ENCODE measurements at regions not wholly inside any gene's neighbourhood (a gene's known extent, or its start where the extent isn't known, plus 50 kb on each side); places are given as distances from the start of the nearest gene placed in this dataset.

DNA sequence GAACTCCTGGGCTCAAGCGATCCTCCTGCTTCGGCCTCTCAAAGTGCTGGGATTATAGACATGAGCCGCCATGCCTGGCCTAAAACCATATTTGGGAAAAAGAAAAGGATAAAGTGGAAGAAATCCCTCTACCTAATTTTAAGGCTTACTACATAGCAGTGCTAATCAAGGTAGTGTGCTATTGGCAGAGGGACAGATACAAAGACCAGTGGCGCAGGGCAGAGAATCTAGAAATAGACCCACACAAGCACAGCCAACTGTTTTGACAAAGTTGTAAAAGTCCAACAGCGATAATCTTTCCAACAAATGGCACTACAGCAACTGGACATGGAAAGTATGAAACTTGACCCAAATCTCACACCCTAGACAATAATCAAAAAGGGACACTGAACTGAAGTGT, 138.4 kb downstream of the TFCP2L1 start:
- no peaks in the 10 kb centered on the region for H3K27me3 ChIP-seq (ENCODE audit: insufficient read depth, low read depth)
- no peaks in the 10 kb centered on the region for H4K20me1 ChIP-seq (ENCODE audit: insufficient read depth)
- H3K4me2 ChIP-seq = no peak overlapping the region
- H3K4me3 ChIP-seq = no peak overlapping the region
- no peak overlapping the region for H2AFZ ChIP-seq
- CTCF ChIA-PET = no interaction called here
- no peak overlapping the region for H3K27ac ChIP-seq
- H3K9me3 ChIP-seq (ENCODE audit: insufficient read depth, low read depth) = peaks cover 3% of the 10 kb centered on the region; the same call in 1 of the 2 replicates
- no peaks in the 10 kb centered on the region for H3K9me2 ChIP-seq (ENCODE audit: insufficient read depth)
- H3K4me1 ChIP-seq (replicated peaks; ENCODE audit: insufficient read depth) = peaks cover 17% of the 10 kb centered on the region
- no peaks in the 10 kb centered on the region for H3K36me3 ChIP-seq (ENCODE audit: low read depth)
- TF ChIP-seq EZH2 (IDR thresholded peaks at IDR 0.05; ENCODE audit: low read depth) = no peak
- TF ChIP-seq, protein P1, sequence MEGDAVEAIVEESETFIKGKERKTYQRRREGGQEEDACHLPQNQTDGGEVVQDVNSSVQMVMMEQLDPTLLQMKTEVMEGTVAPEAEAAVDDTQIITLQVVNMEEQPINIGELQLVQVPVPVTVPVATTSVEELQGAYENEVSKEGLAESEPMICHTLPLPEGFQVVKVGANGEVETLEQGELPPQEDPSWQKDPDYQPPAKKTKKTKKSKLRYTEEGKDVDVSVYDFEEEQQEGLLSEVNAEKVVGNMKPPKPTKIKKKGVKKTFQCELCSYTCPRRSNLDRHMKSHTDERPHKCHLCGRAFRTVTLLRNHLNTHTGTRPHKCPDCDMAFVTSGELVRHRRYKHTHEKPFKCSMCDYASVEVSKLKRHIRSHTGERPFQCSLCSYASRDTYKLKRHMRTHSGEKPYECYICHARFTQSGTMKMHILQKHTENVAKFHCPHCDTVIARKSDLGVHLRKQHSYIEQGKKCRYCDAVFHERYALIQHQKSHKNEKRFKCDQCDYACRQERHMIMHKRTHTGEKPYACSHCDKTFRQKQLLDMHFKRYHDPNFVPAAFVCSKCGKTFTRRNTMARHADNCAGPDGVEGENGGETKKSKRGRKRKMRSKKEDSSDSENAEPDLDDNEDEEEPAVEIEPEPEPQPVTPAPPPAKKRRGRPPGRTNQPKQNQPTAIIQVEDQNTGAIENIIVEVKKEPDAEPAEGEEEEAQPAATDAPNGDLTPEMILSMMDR (conservative IDR thresholded peaks at IDR 0.05) = no peak
- no peaks in the 10 kb centered on the region for H3K79me2 ChIP-seq (ENCODE audit: low read depth)
- POLR2A ChIA-PET (ENCODE audit: unreplicated experiment) = no interaction called here
- BruUV-seq (replicated peaks) = no TSS peak
- DNase-seq = no peak
- intact Hi-C loops (cut with micrococcal nuclease; ENCODE audit: unreplicated experiment) = no loop called here
- peaks cover 7% of the 10 kb centered on the region; the same call in 1 of the 2 replicates for H3F3A ChIP-seq (ENCODE audit: insufficient read depth, low read depth)

DNA sequence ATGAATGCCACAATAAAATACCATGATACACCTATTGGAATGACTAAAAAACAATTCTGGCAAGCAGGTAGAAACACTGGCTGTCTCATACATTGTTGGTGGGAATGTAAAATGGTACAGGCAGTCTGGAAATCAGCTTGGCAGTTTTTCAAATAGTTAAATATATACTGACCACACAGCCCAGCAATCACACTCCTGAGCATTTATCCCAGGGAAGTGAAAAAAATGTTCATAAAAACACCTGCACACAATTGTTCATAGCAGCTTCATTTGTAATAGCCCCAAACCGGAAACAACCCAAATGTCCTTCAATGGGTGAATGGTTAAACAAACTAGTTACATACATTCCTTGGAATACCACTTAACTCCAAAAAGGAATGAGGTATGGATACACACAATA, 137.2 kb downstream of the TFCP2L1 start:
- peaks cover 3% of the 10 kb centered on the region; the same call in 1 of the 2 replicates for H3K9me3 ChIP-seq (ENCODE audit: insufficient read depth, low read depth)
- no peaks in the 10 kb centered on the region for H3K9me2 ChIP-seq (ENCODE audit: insufficient read depth)
- CTCF ChIA-PET = interaction anchor here (0.9 kb wide), 1 partner anchor 19 kb away, joined by 5 read pairs; no protein-coding TSS in a partner anchor
- H3F3A ChIP-seq (ENCODE audit: insufficient read depth, low read depth) = peaks cover 14% of the 10 kb centered on the region; the same call in 1 of the 2 replicates
- no peak overlapping the region for H3K27ac ChIP-seq
- no peak for TF ChIP-seq EZH2 (IDR thresholded peaks at IDR 0.05; ENCODE audit: low read depth)
- TF ChIP-seq, protein P1 (conservative IDR thresholded peaks at IDR 0.05) = no peak
- no peak overlapping the region for H3K4me3 ChIP-seq
- no TSS peak for BruUV-seq (replicated peaks)
- no peaks in the 10 kb centered on the region for H3K36me3 ChIP-seq (ENCODE audit: low read depth)
- peak; percentile 29 to 81 for DNase-seq
- H2AFZ ChIP-seq = no peak overlapping the region
- no peaks in the 10 kb centered on the region for H4K20me1 ChIP-seq (ENCODE audit: insufficient read depth)
- H3K79me2 ChIP-seq (ENCODE audit: low read depth) = no peaks in the 10 kb centered on the region
- POLR2A ChIA-PET (ENCODE audit: unreplicated experiment) = interaction anchor here (0.6 to 0.7 kb wide), 2 partner anchors 24 kb away, joined by 3 to 5 read pairs; no protein-coding TSS in a partner anchor
- intact Hi-C loops (cut with micrococcal nuclease; ENCODE audit: unreplicated experiment) = no loop called here
- H3K4me1 ChIP-seq (replicated peaks; ENCODE audit: insufficient read depth) = peaks cover 29% of the 10 kb centered on the region
- H3K4me2 ChIP-seq = no peak overlapping the region
- H3K27me3 ChIP-seq (ENCODE audit: insufficient read depth, low read depth) = no peaks in the 10 kb centered on the region

DNA sequence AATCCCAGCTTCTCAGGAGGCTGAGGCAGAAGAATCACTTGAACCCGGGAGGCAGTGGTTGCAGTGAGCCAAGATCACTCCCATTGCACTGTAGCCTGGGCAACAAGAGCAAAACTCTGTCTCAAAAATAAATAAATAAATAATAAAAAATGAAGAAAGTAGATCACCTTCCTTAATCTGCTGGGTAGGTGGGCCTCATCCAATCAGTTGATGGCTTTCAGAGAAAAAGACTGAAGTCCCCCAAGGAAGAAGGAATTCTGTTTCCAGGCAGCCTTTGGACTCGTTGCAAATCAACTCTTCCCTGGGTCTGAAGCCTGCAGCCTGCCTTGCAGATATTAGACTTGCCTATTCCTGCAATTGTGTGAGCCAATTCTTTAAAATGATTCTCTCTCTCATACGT, 136.5 kb downstream of the TFCP2L1 start:
- ChIA-PET POLR2A (ENCODE audit: unreplicated experiment) (no interaction called here), CTCF (no interaction called here)
- Histone ChIP-seq H3K27me3 (ENCODE audit: insufficient read depth, low read depth) (no peaks in the 10 kb centered on the region), H3K27ac (no peak overlapping the region), H3K9me2 (ENCODE audit: insufficient read depth) (no peaks in the 10 kb centered on the region), H4K20me1 (ENCODE audit: insufficient read depth) (no peaks in the 10 kb centered on the region), H3K4me1 (replicated peaks; ENCODE audit: insufficient read depth) (peaks cover 29% of the 10 kb centered on the region), H3K4me2 (no peak overlapping the region), H2AFZ (no peak overlapping the region), H3K79me2 (ENCODE audit: low read depth) (no peaks in the 10 kb centered on the region), H3K4me3 (no peak overlapping the region), H3F3A (ENCODE audit: insufficient read depth, low read depth) (peaks cover 14% of the 10 kb centered on the region; the same call in 1 of the 2 replicates), H3K9me3 (ENCODE audit: insufficient read depth, low read depth) (peaks cover 3% of the 10 kb centered on the region; the same call in 1 of the 2 replicates), H3K36me3 (ENCODE audit: low read depth) (no peaks in the 10 kb centered on the region)
- no peak for DNase-seq
- TF ChIP-seq, protein P1 (conservative IDR thresholded peaks at IDR 0.05) = no peak
- no peak for TF ChIP-seq EZH2 (IDR thresholded peaks at IDR 0.05; ENCODE audit: low read depth)
- no TSS peak for BruUV-seq (replicated peaks)
- intact Hi-C loops (cut with micrococcal nuclease; ENCODE audit: unreplicated experiment) = no loop called here
